Breast epithelium (tissue), 3 donors: ENCODE measurements at regions not wholly inside any gene's neighbourhood (a gene's known extent, or its start where the extent isn't known, plus 50 kb on each side); places are given as distances from the start of the nearest gene placed in this dataset.

Experiments
- POLR2A ChIP-seq: fragments of 450-650 bp; IDR thresholded peaks from one replicate; pipeline ENCODE4 v1.6.1; 2016; ENCODE audit warnings: antibody characterized with exemption, mild to moderate bottlenecking, moderate library complexity
- TF ChIP-seq, protein P1 (sequence below), 3 donors: fragments of 450-650 bp; IDR thresholded peaks; one replicate each; pipeline ENCODE4 v1.5.1; 2016 to 2017; ENCODE audit warnings: antibody characterized with exemption in 3 of 3, mild to moderate bottlenecking in 3 of 3, moderate library complexity in 3 of 3

DNA sequence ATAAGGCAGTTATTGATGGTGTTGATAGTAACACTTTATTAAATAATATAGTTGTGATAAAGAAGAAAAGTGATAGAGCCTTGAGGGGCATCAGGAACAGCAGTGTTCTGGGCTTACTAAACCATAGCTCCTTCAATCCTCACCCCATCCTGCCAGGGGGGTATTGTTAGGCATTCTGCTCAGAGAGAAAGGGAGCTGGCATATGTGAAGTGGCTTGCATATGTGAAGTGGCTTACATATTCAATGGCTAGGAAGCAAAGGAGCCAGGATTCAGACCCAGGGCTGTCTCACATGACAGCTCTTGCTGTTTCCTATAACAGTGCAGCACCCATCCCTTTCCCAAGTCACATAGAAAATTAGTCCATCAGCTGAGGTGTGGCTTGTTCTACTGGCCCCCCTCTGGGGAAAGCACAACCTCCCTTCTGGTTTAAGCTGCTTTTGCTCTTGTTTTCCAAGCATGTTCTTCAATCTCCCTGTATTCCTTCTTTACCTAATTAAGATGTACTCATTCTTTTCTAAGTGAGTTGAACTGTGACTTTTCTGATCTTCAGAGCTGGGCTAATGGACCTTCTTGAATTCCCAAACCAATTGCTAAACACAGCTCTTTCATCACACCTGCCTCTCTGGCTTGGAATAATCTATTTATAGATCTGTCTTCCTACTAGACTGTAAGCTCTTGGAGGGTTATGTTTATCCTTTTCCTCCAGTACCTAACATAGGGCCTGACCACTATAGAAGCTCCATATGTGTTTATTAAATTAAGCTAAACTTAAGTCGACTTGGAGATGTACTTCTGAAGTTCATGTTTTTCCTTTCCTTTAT lies 108.7 kb upstream of the GLI3 start:
- TF ChIP-seq, protein P1, sequence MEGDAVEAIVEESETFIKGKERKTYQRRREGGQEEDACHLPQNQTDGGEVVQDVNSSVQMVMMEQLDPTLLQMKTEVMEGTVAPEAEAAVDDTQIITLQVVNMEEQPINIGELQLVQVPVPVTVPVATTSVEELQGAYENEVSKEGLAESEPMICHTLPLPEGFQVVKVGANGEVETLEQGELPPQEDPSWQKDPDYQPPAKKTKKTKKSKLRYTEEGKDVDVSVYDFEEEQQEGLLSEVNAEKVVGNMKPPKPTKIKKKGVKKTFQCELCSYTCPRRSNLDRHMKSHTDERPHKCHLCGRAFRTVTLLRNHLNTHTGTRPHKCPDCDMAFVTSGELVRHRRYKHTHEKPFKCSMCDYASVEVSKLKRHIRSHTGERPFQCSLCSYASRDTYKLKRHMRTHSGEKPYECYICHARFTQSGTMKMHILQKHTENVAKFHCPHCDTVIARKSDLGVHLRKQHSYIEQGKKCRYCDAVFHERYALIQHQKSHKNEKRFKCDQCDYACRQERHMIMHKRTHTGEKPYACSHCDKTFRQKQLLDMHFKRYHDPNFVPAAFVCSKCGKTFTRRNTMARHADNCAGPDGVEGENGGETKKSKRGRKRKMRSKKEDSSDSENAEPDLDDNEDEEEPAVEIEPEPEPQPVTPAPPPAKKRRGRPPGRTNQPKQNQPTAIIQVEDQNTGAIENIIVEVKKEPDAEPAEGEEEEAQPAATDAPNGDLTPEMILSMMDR (IDR thresholded peaks at IDR 0.05): no peak
- no peak for TF ChIP-seq POLR2A
